Cortex of kidney (tissue), 1 donor: ENCODE measurements at regions not wholly inside any gene's neighbourhood (a gene's known extent, or its start where the extent isn't known, plus 50 kb on each side); places are given as distances from the start of the nearest gene placed in this dataset.
"Not testable (repeated sequence)": the region's sequence is repeated elsewhere in the genome, so short reads cannot be mapped to it uniquely, and the experiment has no call there.

Source experiments
- DNase-seq: peaks from one replicate; lab custom pipeline; 2025; lab: John Stamatoyannopoulos, UW

GRCh38 chr7:65621580-65622201, 248.0 kb downstream of the ZNF92 start:
- not testable (repeated sequence) for DNase-seq

DNA sequence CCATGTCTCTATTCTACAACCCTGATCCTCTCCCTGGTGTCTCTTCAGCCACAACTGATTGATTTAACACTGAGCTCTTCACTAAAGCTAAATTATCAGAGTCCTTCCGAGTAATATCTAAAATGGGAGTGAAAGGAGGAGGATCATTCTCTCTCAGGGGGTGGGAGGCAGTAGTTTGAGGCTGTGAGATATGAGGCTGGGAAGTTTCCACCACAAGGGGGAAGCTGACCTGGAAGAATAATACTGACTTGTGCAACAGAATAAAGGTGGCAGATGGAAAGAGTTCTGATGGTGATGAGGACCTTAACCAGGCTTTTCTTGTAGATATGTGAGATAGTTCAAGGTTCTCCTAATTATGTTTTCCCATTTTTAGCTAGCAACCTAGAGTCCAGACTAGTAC, 241.6 kb upstream of the VKORC1L1 start:
- not testable (repeated sequence) for DNase-seq

DNA sequence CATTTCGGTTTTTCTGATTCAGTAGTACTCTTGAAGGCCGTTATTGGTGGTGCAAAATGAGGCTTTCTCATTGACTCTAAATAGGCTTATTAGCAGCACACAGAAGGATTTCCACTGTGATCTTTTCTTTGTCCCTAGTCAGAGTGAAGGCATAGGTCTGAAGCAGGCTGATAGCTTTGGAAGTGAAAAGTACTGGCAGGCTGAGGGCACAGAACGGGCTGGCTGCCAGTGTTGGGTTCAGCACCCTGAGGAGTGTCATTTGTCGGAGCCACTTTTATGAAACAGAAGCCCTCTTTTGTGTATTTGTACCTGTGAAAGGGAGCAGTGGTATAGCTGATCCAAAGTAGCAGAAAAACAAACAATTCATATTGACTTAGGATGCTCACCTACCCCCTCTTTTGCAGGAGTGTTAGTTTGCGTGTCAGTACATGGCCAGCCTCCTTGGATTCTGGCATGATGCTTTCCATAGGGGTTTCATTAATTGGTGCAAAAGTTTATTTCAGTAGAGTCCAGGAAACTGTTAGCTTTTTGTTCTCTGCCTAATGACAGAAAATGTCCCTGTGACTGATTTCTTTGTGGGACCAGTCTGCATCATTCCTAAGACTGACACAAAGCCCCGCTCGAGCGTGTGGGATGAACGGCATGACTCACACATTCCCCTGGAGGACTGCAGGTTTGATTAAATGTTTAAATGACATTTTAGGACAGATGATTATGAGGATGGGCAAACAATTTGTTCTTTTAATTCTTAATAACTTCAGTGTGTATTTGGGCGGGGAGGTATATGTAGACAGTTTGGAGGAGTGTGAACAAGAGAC, 239.1 kb upstream of the VKORC1L1 start:
- DNase-seq, result not testable (repeated sequence)

DNA sequence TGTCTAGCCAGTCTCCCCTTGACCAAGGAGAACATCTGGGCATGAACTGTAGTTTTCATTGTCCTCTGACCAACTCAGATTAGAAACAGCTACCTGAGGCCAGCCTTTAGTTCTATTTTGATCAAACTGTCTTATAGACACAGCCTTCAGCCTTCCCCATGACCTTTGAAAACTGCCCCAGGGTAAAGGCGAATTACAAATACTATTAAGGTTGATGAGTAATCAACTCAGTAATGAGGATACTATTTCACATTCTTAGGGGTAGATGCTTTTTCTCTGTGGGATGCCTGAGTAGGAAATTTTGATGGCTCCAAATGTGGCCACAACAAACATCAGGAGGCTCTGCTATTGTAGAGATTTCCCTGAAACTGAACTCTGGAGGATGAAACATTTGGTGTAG, 234.0 kb upstream of the VKORC1L1 start:
- not testable (repeated sequence) for DNase-seq

GRCh38 chr7:65639717-65640116, 233.2 kb upstream of the VKORC1L1 start:
- DNase-seq, result not testable (repeated sequence)

- not testable (repeated sequence) for DNase-seq
Observed at GRCh38 chr7:65643498-65643897, 229.4 kb upstream of the VKORC1L1 start.

DNA sequence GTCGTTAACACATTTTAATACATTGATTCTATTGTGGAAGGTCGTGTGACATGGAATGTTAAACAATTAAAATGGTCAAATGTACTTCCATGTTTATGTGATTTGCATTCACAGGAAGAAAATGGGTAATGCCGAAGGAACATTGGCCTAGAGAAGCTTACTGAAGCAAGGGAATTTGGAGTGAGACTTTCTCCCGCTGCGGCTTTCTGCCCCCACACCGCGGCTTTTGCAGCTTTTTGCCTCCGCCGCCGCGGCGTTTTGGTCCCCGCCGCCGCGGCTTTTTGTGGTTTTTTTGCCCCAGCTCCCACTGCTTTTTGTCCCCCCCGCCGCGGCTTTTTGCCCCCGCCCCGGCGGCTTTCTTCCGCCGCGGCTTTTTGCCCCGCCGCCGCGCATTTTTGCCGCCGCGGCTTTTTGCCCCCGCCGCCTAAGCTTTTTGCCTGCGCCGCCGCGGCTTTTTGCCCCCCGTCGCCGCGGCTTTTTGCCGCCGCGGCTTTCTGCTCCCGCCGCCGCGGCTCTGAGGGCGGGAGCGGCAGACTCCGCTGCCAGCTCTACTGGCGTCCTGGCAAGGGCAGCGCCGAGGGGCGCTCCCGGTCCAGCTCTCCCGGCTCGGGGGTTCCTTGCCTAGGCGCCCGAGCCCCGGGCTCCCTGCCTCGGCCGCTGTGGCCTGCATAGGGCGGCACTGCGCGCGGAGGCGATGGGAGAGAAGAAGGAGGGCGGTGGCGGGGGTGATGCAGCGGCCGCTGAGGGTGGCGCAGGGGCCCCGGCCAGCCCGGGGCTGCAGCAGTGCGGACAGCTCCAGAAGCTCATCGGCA, 225.5 kb upstream of the VKORC1L1 start:
- not testable (repeated sequence) for DNase-seq

DNA sequence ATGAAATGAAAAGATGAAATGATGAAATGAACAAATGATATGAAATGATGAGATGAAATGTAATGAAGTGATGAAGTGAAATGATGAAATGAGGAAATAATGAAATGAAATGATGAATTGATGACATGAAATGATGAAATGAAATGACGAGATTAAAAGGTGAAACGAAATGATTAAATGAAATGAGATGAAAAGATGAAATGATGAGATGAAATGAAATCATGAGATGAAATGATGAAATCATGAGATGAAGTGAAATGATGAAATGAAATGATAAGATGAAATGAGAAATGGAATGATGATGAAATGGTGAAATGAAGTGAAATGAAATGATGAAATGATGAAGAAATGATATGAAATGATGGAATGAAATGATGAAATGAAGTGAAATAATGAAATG, 221.7 kb upstream of the VKORC1L1 start:
- not testable (repeated sequence) for DNase-seq

DNA sequence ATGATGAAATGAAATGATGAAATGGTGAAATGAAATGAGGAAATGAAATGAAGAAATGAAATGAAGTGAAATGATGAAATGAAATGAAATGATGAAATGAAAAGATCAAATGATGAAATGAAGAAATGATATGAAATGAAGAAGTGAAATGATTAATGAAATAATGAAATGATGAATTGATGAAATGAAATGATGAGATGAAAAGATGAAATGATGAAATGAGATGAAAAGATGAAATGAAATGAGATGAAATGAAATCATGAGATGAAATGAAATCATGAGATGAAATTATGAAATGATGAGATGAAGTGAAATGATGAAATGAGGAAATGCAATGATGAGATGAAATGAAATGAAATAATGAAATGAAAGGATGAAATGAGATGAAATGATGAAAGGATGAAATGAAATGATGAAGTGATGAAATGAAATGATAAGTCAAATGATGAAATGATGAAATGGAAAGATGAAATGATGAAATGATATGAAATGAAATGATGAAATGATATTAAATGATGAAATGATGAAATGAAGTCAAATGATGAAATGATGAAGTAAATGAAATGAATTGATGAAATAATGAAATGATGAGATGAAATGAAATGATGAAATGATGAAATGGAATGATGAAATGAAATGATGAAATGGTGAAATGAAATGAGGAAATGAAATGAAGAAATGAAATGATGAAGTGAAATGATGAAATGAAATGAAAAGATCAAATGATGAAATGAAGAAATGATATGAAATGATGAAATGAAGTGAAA, 220.9 kb upstream of the VKORC1L1 start:
- not testable (repeated sequence) for DNase-seq

DNA sequence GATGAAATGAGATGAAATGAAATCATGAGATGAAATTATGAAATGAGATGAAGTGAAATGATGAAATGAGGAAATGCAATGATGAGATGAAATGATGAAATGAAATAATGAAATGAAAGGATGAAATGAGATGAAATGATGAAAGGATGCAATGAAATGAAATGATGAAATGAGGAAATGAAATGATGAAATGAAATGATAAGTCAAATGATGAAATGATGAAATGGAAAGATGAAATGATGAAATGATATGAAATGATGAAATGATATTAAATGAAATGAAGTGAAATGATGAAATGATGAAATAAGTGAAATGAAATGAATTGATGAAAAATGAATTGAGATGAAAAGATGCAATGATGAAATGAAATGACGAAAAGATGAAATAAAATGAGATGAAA, 220.2 kb upstream of the VKORC1L1 start:
- DNase-seq, result not testable (repeated sequence)

- not testable (repeated sequence) for DNase-seq
Observed at GRCh38 chr7:65656494-65657188, 216.2 kb upstream of the VKORC1L1 start.

DNA sequence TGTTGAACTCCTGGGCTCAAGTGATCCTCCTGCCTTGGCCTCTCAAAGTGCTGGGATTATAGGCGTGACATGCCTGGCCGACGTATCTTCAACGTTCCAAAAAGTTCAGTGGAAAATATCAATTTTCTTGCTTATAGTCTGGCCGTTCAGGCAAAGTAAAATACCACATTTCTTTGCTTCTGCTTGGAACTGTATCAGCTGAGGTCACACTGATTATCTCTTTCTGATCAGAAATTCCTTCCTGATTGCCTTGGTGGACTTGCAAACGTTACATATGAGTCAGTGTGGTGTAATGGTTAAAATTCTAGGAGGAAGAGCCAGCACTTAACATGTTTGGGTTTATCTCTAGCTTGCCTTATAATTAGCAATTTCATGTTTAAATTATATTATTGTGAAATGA, 189.5 kb upstream of the VKORC1L1 start:
- not testable (repeated sequence) for DNase-seq

- DNase-seq, result not testable (repeated sequence)
Observed at GRCh38 chr7:65699026-65699714, 173.7 kb upstream of the VKORC1L1 start.

GRCh38 chr7:65699715-65700356, 173.0 kb upstream of the VKORC1L1 start:
- DNase-seq, result not testable (repeated sequence)

- DNase-seq, result not testable (repeated sequence)
Observed at GRCh38 chr7:65719123-65719798, 153.6 kb upstream of the VKORC1L1 start.

- no peak for DNase-seq
Observed at GRCh38 chr7:65722361-65722792, 150.5 kb upstream of the VKORC1L1 start.

- not testable (repeated sequence) for DNase-seq
Observed at GRCh38 chr7:65727182-65727581, 145.7 kb upstream of the VKORC1L1 start.

DNA sequence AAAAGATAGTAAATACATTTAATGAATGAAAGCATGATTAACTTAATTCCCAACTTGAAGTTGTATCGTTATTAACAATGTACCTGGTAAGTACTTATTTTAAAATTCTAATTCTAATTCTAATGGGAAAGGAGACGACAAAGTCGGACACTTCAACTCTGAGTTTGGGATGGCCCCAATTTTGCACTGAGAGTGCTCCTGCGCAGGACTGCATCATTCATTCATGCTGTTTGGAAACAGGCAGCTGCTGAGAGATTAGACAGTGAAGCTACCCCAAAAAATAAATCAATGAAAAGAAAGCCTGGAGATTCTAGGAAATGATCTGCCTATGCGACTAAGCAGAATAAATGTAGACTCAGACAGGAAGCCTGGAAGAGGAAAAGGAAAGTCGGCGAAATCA, 141.7 kb upstream of the VKORC1L1 start:
- DNase-seq, result no peak

DNA sequence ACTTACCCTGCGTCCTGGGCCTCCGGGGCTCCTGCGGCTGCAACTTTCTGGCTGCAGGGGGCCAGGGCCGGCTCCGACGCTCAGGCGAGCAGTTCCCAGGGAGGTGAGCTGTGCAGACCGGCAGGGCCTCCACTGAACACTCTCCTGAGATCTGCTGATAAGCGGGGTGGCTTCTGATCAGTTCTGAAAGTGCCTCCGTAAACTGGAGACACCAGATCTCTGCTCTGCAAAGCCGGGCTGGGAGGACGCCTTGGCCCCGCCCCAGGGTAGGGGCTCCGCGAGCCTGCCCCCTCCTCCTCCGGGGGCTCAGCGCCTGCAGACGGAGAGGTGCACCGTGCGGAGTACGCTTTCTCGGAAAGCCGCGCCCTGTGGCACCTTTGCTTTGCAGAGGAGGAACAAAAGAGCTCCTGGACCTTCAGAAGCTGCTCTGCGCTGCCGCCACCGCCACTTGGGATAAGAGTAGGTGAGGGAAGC, 141.3 kb upstream of the VKORC1L1 start:
- DNase-seq, result no peak
